EH (cell line): ENCODE measurements at regions not wholly inside any gene's neighbourhood (a gene's known extent, or its start where the extent isn't known, plus 50 kb on each side); places are given as distances from the start of the nearest gene placed in this dataset.

Source experiments
- DNase-seq: peaks from one replicate; pipeline ENCODE4 v3.0.0-alpha.2; 2015; ENCODE audit warnings: low read depth

DNA sequence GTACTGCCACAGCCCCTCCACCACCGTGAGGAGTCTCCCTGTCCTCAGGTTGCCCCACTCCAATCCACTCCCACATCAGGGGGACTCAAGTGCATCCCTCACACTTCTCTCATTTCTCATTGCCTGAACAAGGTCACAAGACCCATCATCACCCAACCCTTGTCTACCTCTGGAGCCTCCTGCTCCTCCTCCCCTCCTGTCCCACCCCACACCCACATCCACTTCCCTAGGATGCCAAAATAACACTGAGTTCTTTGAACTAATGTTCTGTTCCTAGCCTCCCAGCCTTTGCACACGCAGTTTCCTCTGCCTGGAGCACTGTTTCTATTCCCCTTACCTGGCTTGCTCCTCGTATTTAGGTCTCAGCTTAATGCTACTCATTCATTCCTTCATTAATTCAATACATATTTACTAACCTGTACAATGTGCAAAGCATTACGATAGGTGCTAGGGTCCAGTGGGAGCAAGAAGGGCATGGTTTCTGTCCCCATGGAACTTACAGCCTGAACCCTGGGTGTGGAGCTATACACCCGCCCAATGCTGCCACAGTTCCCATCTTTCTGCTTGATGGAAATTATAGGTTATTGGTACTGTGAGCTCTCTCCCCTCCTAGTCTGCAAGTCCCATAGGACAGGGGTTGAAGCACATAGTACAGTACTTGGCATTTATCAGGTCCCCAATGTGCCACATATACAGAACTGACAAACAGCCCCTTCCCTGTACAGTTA lies 96.1 kb upstream of the GRIK3 start:
- no peak for DNase-seq

GRCh38 chr1:37131281-37131680 lies 97.0 kb upstream of the GRIK3 start:
- DNase-seq = no peak

GRCh38 chr1:37133276-37134145 lies 99.2 kb upstream of the GRIK3 start:
- DNase-seq = no peak

DNA sequence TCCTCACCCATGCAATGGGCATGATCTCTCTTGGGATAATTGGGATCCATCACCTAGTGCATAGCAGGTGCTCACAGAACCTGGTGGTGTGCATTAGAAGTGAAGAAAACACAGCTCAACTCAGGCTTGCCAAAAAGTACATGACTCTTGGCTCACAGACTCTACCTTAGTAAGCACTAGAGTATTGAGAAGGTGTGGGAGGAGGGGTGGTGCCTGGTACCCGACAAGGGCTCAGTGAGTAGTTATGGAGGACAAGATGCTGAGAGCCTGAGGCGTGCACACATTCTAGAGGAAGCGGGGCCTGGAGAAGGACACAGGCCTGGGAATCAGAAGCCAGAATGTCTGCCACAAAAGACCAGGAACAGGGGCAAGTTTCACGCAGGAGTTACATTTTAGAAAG lies 100.3 kb upstream of the GRIK3 start:
- no peak for DNase-seq

DNA sequence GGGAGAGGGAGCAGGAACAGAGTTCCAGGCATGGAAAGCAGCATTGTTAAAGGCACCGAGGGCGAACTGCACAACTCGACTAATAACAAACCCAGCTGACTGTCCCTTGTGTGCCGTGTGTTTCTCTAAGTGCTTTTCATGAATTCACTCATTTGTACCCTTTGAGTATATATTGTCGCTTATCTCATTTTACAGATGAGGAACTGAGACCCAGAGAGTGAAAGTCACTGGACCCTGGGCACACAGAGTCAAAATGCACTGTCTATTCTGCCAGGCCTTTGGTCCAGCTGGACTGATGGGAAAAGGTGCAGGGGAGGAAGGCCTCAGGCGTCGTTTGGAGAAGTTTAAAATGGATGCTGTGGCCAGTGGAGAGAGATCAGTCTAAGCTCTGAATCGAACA lies 100.7 kb upstream of the GRIK3 start:
- DNase-seq = no peak

DNA sequence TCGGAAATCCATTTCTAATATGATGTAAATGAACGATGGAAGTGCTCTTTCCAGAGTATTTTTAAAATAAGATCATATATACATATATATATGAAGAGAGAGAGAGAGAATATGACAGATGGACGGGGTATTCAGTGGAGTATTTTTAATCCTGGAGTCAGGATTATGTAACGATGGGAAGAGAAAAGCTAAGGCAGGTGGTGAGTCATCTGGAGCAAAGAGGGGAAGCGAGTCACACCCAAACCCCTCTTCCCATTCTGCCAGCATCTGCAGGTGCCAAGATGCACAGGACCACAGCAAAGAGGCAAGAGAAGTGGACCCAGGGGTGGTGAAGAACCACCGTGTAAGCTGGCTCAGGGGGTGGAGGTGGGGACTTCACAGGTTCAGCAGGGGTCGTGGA lies 102.7 kb upstream of the GRIK3 start:
- DNase-seq = no peak

- no peak for DNase-seq
These were observed 103.3 kb upstream of the GRIK3 start for GRCh38 chr1:37137601-37138000.

DNA sequence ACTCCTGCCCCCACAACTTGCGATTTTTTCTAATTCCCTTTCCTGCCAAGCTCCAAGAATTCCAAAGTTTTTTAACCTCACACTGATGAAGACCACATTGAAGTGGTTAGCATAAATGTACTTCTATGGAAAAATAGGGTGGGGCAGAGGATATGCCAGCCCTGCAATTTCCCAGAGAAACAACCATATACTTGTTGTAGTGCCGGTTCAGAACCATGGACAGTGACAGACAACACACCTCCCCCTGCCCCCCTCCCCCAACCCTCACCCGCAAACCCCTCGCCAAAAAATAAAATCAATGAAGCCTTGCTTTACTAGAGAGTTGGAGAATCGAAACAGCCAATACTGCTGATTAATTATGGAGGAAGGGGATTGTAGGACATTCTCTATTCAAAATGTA lies 109.5 kb upstream of the GRIK3 start:
- DNase-seq = no peak

- DNase-seq = no peak
These were observed 111.8 kb upstream of the GRIK3 start for GRCh38 chr1:37146071-37146470.

- no peak for DNase-seq
These were observed 113.1 kb upstream of the GRIK3 start for GRCh38 chr1:37147392-37147831.

- DNase-seq = no peak
These were observed 113.6 kb upstream of the GRIK3 start for GRCh38 chr1:37147906-37148305.

GRCh38 chr1:37148663-37149062 lies 114.3 kb upstream of the GRIK3 start:
- DNase-seq = no peak

- no peak for DNase-seq
These were observed 115.0 kb upstream of the GRIK3 start for GRCh38 chr1:37149296-37149695.

- no peak for DNase-seq
These were observed 116.7 kb upstream of the GRIK3 start for GRCh38 chr1:37150986-37151385.

DNA sequence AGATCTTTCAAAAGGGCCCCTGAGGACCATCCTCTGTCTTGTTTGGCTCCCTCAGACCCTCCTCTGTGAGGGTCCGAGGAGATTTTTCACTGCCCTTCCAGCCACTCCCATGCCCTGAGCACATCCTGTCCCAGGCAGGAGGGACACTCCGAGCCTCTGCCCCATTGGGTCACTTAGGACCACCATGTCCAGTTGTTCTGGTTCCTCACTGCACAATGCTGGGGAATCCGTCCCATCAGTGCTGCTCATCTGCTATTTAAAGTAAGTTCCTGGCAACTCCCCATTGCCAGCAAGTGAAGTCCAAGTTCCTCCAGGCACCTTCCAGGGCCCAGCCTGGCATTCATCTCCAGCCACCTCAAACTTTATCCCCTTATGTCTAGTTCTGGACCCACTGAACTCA lies 117.5 kb upstream of the GRIK3 start:
- no peak for DNase-seq

- no peak for DNase-seq
These were observed 118.2 kb upstream of the GRIK3 start for GRCh38 chr1:37152491-37152890.

DNA sequence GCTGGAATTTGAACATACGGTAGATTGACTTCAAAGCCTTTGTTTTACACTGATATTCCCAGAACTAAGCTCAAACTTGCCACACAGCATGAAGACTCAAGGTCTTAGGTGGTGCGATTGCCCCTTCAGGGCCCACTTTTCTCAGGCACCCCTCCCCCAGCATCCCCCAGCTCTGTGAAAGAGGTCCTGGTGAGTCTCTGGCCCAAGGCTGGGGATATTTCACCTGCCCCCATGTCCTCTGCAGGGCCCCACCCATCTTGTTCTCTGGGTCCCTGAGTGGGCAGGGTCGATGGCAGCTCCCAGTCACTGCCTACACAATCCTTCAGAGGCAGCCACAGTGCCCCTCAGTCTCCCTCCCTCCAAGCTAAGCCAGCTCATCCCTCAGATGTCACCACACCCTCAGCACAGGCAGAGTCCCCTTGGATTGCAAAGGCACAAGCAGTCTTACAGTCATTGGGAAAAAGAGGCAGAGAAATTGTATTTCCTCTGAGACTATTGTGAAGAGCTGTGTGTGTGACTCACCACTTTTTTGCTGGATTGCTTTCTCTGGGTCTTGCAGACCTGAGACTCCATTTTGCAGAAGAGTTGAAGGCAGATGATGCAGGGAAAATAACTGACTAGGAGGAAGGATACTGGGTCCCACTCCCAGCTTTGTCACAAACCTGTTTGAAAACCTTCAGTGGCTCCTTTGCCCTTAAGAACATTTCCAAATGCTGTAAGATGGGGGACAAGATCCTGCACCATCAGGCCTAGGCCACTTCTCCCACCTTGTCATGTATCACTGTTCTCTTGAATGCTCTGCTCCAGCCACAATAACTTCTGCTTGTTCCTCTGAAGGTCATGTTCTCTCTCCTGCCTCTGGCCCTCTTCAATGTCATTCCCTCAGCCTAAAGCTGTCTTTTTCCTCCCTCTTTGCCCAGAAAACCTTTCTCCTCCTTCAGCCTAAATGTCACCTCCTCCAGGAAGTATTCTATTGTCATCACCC lies 119.1 kb upstream of the GRIK3 start:
- DNase-seq = no peak

GRCh38 chr1:37156646-37157045 lies 122.3 kb upstream of the GRIK3 start:
- no peak for DNase-seq

GRCh38 chr1:37157634-37158033 lies 123.3 kb upstream of the GRIK3 start:
- DNase-seq = no peak

DNA sequence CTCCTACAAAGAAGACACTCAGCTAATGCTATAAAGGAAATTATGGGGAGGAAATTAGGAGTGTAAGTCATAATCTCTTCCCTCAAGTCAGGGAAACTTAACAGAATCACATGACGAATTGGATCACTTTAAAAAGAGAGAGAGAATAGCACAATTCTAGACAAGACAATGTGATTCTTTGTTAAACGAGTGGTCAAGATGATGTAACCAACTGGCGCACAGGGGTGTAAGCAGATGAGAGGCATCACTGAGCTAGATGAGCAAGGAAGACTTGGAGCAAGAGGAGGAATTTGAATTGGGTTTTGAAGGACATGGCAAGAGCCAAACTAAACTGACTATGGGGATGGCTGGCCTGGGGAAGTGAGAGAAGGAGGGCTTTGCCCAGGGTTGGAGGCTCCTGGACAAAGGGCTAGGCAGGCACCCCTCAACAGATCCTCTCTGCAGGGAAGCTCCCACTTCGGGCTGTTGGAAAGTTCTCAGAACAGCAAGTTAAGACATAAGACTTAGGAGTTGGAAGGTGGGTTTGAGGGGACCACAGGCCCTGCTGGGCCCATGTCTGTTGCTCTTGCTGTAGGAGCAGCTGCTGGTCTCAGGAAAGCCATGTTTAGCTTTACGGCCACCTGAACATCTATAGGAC lies 123.9 kb upstream of the GRIK3 start:
- DNase-seq = no peak

GRCh38 chr1:37159102-37159501 lies 124.8 kb upstream of the GRIK3 start:
- no peak for DNase-seq

GRCh38 chr1:37161171-37161570 lies 126.9 kb upstream of the GRIK3 start:
- DNase-seq = no peak
